T-helper 9 cell (primary cell): ENCODE measurements at regions not wholly inside any gene's neighbourhood (a gene's known extent, or its start where the extent isn't known, plus 50 kb on each side); places are given as distances from the start of the nearest gene placed in this dataset.
A peak's percentile ranks its signal among the peaks of the same experiment; 100 is the strongest.
"Not testable (repeated sequence)": the region's sequence is repeated elsewhere in the genome, so short reads cannot be mapped to it uniquely, and the experiment has no call there.

Source experiments
- DNase-seq: peaks from one replicate; pipeline ENCODE4 v3.0.0-alpha.2; 2020

DNA sequence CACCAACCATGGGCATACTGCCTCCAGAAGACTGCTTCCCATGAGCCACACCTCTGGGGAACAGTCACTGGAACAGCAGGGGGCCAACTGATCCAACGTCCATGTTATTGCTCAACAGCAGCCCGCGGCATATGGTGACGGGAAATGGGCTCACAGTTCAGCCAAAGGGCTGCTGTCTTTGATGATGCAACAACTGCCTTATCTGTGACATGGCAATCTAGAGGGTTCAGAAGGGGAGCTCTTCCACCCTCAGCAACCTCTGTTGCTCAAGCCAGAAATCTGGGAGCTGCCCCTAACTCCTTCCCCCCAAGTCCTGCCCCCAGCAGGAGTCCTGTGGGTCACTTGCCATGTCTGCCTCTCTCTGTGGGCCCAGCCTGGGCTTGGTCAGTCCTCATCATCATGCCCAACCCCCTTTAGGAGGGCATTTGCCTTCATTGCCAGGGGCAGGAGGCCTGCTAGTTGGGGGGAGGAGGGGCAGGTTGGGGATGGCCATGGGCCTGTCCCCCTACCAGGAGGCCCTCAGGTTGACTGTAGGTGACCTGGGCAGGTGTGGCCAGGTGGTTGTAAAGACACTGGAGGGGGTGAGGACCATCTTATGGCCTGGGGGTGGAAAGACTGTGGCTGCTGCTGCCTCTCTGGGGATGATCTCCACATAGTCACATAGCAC lies 212.9 kb downstream of the CYP26B1 start:
- DNase-seq, result no peak

DNA sequence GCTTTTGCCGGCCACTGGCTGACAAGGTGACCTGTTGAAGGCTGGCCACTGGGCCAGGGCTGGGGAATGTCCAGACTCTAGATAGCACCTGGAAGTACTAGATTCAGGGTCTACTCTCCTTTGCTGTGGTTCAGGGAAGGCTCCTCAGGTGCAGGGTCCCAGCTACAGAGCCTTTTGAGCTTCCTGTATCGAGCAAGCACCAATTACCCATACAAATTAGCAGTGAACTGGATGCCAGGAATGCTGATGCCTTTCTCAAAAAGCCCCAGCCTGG lies 213.4 kb downstream of the CYP26B1 start:
- no peak for DNase-seq

DNA sequence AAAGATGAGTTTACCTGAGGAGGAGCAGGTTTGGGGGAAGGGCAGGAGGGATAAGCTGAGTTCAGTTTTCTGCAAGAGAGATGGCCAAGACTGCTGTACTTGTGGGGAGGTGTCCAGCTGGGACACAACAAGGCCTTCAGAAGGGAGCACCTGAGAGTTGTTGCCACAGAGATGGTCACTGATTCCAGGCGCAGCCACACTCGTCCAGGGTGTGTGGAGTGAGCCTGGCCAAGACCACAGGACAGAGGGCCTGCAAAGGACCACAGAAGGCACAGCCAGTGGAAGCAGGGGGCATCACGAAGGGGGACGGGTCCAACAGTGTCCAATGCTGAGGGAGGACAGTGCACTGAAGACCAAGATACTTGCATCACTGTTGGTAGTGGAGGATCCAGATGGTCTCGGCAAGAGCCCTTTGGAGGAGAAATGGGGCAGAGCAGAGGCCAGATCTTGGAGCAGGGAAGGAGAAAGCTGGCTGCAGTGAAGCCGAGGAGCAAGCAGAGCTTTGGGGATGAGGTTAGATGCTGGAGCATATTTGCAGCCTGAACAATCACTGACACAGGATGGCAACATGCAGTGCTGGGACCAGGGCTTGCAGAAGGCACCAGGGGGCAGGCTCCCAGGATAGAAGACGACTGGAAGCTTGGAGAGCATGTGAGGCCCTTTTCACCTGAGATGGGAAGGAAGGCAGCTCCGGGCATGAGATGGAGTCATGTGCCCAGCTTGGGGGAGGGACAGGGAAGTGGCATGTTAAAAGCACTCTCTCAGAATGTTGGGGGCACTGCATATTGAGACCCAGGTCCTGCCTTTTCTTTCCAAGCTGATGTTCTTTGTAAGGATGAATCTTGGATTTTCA lies 214.0 kb downstream of the CYP26B1 start:
- DNase-seq, result no peak

DNA sequence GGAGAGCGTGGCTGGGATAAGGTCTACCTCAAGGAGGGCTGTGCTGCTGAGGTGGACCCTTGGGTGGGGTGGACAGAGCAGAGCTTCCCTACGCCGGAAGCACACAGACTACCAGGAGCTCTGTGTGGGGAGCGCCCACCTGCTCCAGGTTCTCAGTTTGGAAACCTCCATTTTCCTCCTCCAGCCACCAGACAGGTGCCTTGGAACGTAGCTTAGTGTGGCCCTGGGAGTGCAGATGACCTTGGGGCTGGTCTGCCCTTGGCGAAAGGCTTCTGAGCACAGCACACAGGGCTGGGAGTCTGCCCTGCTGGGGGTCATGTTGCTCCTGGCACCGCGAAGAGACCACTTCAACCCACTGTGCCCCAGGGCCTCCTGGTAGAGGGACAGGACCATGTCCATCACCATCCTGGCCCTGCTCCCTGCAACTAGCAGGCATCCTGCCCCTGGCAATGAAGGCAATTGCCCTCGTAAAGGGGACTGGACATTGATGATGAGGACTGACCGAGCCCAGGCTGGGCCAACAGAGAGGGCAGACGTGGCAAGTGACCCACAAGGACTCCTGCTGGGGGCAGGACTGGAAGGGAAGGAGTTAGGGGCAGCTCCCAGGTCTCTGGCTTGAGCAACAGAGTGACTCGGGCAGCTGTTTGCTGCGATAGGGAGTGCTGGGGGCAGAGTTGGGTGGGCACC lies 214.7 kb downstream of the CYP26B1 start:
- no peak for DNase-seq

DNA sequence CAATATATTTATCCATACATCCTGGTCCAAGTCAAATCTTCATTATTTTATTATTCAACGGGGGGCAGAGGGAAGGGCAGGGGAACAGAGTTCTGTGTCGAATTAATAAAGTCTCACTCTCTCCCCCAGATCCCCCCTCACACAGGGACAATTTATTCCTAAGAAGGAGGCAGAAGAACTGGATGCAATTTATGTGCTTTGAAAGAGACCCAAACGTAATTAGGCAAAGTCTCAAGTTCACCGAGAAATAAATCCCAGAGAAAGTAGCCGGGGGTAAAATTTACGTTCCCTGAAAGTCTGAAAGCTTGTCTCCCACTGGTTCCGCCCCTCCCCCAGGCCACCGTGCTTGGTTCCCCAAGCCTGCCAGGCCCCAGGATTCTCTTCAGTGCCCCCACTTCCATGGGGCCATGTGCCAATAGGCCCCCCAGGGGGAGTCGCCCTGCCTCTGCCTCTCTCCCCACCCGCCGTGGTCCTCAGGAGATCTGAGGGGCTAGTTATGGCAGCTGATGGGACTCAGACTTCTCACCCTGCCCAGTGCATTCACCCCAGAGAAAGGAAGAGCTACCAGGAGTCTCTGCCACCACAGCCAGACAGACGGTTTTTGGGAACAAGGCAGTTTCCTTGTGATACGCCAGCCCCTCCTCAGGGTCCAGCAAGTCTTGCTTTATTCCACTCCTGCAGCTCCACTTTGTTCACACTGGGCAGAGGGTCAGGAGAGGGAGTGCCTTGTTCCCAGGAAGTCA lies 215.5 kb downstream of the CYP26B1 start:
- no peak for DNase-seq

DNA sequence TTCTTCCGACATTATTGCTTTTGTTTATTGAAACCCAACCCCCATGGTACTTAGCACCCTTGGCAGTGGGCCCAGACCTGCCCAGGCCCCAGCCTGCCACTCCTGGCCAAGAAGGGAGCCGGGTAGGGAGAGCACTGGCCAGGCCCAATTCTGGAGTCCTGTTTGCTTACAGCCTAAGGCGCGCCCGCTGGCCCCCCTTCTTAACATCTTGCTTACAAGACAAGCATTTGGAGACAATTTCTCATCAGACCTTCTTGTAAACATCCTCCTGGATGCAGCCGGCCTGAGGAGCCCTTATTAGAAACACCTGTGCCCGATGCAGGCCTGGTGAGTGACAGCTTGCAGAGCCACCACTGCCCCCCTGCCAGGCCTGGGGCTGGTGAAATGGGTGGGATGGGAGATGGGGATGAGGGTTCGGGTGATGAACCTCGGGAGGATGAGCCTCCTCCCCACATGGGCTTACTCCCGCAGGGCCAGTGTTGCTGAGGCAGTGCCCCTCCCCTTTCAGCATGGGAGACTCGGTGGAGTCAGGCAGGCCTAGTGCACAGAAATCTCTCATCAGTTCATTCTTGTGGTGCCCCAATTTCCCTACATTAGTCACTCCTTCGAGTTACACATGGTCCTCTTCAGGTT lies 217.5 kb downstream of the CYP26B1 start:
- no peak for DNase-seq

DNA sequence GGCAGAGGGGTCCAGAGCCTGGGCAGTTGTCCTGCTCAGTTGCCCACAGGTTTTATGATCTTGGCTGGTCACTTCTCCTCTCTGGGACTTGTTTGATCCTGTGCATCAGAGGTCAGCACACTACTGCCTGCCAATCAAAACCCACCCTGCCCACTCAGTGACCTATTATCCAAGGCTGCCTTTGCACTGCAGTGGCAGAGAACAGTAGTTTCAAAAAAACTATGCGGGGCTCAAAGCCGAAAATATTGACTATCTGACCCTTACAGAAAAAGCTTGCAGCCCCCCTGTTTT lies 218.2 kb downstream of the CYP26B1 start:
- DNase-seq, result no peak

DNA sequence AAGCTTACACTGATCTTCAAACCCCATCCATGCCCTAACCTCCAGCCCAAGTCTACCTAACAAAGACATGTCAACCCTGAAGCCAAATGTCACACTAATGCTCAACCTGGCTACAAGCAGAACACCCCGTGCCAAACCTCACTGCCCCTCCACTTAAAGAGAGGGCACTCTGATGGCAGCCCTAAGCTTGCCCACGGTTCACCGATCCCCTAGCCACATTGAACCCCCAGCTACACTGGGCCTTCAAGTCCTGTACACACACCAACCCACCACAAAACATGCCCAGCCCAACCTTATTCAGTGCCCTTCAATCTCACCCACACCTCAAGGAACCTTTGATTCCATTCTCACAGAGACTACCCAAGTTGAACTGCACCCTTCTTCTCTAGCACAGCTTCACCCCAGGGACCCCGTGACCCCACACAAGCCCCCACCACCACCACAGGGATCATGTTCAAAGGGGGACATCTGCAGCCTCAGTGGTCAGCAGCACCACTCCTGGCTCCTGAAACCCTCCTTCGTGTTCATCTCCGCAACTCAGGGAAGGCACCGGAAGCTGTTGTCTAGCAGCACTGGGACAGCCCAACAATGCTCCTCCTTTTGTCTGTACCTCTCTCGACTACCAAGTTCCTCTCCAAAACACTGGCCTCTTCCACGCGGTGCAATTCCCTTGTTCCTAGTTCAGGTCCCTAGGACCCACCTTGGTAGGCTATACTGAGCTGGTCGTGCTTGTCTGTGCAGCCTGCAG lies 218.8 kb downstream of the CYP26B1 start:
- DNase-seq, result no peak

DNA sequence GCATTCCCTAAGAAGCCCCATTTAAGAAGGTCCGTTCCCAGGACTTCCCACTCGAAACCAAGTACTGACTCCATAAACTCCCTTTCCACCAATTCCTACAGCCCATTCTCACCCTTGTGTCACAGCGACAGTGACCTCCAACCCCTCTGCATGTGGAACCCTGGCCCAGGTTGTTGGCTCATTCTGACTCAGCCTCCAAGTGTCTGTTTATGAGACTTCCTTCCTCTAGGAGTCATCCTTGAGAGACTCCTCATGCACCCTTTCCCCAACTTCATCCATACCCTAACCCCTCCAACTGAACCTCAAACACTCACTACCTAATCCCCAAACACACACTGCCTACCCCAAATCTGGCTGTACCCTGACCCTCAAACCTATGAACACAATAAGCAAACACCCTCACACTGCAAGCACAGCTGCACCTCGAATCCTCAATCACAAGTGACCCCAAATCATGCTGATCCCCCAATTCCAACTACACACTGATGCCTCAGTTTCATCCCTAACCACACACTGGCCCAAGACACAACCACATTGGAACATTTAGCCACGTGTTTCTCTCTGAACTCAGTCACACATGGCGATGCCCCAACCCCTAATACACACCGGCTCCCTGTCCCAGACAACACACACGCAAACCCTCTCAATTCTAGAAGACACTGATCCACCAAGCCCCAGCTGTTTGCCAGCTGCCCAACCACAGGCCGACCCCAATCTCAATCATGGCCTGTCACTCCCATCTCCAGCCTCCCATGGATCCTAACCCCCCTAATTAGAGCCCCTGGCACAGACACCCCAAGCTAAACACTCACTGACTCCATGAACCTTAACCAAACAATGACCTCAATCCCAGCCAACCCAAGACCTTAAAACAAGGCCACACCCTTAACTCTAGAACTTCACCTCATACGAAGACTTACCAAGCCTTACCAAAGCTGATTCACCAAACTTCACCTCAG lies 219.6 kb downstream of the CYP26B1 start:
- no peak for DNase-seq

DNA sequence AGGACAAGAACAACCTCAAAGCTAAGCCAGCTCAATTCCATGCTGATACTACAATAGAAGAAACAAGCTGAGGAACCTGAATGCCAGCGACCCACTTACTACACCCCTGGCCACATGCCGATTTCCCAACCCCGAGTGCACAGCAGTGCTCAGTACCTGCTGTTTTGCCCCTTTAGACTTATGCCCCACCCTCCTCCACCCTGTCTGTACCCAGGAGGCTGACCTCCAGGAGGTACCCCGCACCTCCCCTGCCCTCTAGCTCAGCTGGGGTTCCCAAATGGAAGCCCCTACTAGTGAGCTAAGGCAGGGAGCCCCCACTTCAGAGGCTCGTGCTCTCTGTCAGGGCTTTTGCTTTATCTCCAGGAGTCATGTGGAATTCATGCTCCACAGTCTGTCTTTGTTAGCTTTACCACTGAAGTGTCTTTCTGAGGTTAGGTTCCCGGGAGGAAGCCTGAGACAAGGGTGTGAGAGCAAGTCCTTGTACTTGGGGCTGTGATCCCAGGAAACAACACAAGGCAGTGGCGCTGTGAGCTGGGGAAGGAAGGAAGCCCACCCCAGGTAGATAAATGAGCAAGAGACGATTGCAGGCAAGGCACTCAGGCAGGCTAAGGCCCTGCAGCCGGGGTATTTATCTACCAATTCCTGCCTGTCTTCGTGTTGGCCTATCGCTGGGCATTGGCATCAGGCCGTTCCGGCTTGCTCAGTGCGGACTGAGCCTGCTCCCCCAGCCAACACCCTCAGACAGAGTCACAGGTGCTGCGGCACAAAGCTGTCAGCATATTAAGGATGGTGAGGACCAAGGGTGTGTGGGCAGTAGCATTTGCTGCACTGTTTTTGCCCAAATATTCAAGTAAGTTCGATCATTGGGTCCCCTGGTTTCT lies 220.5 kb downstream of the CYP26B1 start:
- no peak for DNase-seq

DNA sequence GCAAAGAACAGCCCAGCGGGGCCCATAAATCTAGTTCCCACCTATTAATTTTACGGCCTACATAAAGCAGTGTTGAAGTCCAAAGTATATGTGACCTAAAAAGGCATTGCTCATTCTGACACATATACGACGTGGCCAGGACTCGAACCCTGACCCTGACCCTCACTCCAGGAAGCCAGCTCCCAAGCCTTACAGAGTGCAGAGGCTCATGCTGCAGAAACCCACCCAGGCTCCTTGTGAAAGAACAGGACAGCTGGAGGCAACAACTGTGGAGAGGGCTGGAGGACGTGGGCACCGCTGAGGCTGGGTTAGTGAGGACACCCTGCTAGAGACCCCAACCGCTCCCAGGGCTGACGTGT lies 221.6 kb downstream of the CYP26B1 start:
- DNase-seq, result no peak

DNA sequence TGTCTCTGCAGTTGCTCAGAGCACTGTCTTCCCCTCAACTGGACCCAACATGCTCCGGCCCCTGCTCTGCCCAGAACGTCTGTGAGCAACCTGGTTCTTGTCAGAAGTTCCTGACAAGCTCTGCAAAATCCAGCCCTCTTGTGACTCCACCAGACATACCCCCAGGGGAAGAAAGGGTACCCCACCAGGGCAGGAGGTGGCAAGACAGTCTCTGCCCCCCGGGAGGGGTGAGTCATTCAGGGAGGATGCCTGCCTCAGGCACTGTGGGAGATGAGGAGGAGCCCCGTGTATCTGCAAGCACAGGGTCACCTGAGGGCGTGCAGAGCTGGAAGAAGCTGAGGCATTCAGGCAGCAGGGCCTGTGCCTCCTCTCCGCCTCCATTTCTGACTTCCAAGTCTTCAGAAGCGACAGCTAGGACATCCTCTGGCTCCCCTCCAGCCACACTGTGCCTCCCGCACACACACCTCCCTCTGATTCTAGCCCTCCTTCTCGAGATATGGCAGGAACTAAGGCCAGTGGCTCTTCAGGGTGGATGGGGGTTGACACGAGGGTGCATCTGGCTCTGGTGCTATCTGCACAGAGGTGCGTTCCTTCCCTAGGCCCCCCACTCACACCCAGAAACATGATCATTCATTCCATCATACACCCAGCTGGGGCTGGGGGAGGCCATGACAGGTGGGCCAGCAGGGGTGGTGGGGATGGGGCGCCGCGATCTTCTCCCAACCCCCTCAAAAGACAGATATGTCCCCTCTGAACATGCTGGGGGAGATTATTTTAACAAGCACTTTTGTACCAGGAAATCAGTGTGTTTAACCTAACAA lies 222.2 kb downstream of the CYP26B1 start:
- DNase-seq, result no peak

DNA sequence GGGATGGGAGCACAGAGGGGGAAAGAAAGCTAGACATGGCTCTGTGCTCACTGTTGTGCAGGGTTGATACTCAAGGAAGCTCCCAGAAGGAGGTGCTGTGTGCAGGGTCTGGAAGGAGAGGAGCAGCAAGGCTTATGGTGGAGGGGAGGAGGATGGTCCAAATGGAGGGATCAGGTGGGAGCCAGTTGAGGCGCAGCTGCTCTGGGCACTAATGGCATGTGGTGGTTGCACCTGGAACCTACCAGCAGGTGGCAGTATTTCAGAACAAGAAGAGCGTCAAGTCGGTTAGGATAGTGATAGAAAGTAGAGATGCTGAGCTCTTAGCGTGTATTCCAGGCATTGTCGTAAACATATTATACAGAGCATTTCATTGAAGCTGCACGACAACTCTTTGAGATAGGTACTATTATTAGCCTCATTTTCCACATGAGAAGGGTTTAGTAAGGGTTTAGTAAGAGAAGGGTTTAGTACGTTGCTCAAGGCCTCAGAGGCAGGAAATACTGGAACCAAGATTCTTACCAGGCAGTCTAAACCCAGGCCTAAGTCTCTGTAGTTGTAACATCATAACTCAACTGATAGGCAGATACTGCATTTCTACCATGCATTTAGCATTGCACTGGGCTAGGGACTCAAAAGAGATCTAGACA lies 223.7 kb downstream of the CYP26B1 start:
- DNase-seq, result peak; percentile 25

DNA sequence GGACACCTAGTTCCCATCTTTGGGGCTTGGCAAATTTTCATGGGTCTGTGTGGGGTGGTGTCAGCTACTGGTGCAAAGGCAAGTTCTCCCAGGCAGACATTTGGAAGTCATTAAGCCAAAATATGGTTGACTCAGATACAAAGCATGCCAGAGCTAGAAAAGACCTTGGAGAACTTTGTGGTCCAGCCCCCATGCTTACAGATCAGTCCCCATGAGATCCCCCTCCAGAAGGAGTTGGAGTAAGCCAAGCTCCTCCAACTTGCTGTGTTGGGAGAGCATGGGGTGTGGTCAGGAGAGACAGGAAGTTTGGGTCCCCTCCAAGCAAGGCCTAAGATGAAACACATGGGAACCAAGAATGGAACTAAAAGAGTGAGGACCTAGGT lies 224.5 kb downstream of the CYP26B1 start:
- DNase-seq, result no peak

DNA sequence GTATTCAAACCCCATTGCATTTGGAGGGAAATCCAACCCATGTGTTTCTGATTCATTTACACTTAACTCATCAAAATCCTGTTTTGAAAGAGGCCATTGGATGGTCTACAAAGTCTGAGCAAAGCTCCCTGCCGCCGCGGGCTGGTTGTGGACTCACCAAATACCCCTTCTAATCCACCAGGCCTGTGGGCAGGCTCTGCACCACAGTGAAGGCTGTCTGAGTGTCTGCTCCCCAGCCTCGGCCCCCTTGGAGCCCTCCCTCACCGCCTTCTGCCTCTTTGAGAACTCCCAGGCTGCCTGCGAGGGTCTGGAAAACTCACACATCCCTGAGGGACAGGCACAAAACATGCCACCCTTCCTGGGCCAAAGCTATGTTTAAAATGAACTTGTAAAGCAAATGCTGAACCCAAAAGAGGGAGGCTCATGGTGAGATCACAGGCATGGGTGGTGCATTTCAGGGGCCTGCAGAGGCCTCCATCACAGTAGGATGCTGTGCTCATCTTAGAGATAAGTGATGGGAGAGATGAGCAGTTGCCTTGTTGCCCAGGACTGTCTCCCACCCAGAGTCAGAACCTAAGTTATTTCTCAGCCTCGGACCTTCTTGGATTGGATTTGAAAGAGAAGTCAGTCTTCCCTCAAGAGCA lies 225.0 kb downstream of the CYP26B1 start:
- no peak for DNase-seq

DNA sequence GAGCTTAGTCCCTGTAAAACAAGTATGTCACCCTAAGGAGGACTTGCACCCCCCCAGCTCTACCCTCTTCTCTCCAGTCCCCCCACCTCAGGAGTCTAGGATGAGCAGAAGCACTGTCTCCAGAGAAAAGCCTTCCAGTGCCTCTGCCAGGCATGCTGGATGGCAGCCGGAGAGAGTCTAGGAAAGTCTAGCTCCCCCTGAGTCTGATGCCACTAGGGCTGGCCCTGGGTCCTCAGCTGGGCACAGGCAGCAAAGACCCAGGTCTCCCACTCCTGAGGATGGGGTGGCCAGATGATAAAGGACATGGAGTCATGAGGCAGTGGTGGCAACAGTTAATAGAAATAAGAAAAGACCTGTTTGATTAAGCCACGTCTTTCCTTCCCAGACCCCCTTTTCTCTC lies 225.6 kb downstream of the CYP26B1 start:
- no peak for DNase-seq

DNA sequence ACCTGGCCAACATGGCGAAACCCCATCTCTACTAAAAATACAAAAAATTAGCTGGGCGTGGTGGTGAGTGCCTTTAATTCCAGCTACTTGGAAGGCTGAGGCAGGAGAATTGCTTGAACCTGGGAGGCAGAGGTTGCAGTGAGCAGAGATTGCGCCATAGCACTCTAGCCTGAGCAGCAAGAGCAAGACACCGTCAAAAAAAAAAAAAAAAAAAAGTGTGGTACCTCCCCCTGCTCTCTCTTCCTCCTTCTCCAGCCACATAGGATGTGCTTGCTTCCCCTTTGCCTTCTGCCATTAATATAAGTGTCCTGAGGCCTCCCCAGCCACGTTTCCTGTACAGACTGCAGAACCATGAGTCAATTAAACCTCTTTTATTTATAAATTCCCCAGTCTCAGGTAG lies 226.8 kb downstream of the CYP26B1 start:
- not testable (repeated sequence) for DNase-seq

DNA sequence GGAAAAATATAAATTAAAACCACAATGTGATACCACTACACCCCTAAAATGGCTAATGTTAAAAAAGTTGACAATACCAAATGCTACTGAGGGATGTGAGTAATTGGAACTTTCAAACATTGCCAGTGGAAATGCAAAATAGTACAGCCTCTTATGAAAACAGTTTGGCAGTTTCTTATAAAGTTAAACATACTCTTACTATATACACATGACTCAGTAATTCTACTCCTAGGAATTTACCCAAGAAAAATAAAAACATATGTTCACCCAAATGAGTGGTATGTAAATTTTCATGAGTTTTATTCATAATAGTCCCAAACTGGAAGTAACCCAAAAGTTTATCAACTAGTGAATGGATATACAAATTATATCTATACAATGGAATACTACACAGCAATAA lies 228.0 kb downstream of the CYP26B1 start:
- no peak for DNase-seq
